ENCODE measurements at regions not wholly inside any gene's neighbourhood (a gene's known extent, or its start where the extent isn't known, plus 50 kb on each side); places are given as distances from the start of the nearest gene placed in this dataset.

DNA sequence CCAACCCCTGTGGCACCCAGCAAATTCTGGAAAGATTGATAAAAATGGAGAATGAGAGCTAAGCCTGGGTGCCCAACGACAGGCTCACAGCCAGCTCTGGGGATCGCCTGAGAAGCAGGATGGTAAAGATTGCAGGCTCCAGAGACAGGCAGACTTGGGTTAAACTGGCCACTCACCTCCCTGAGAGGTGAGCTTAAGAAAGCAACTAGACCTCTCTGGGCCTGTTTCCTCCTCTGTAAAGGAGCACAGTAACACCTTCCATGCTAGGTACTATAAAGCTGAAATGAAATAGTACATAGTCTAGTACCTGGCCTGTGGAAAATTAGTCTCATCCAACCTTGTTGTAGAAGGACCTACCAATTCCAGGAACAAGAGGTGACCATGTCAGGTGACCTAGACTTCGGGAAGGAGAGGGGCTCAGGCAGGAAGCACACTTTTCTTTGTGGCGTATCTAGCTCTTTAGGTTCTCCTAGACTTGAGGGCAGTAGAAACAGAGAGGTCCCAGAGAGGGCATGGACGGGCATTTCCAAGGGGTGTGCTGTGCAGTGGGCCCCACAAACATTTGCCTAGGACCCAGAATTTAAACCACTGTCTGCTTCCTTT lies 142.8 kb upstream of the MYLIP start:
- H3K4me1 Mint-ChIP-seq, result peaks cover 11 to 13% of the 10 kb centered on the region in 2 experiments; a peak in 3 of 4 replicates
- H3K79me2 ChIP-seq (ENCODE audit: insufficient read depth, low read length), result no peaks in the 10 kb centered on the region
- H3K27ac Mint-ChIP-seq, result no peak overlapping the region; a peak in 1 of 7 replicates
- H4K20me1 ChIP-seq (ENCODE audit: control insufficient read depth, insufficient read depth, insufficient read length), result no peaks in the 10 kb centered on the region
- TF ChIP-seq, protein P1, sequence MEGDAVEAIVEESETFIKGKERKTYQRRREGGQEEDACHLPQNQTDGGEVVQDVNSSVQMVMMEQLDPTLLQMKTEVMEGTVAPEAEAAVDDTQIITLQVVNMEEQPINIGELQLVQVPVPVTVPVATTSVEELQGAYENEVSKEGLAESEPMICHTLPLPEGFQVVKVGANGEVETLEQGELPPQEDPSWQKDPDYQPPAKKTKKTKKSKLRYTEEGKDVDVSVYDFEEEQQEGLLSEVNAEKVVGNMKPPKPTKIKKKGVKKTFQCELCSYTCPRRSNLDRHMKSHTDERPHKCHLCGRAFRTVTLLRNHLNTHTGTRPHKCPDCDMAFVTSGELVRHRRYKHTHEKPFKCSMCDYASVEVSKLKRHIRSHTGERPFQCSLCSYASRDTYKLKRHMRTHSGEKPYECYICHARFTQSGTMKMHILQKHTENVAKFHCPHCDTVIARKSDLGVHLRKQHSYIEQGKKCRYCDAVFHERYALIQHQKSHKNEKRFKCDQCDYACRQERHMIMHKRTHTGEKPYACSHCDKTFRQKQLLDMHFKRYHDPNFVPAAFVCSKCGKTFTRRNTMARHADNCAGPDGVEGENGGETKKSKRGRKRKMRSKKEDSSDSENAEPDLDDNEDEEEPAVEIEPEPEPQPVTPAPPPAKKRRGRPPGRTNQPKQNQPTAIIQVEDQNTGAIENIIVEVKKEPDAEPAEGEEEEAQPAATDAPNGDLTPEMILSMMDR (conservative IDR thresholded peaks at IDR 0.05), result no peak
- H3K4me3 Mint-ChIP-seq, result no peak overlapping the region
- no peak overlapping the region for H4K5ac ChIP-seq (ENCODE audit: insufficient read length, low read depth, low read length)
- H2BK12ac ChIP-seq (ENCODE audit: insufficient read length, low read depth, low read length), result no peak overlapping the region
- no peak overlapping the region for H2BK5ac ChIP-seq (ENCODE audit: insufficient read length, low read length)
- H3K18ac ChIP-seq (ENCODE audit: insufficient read length, low read depth, low read length), result no peak overlapping the region
- H3K9me3 ChIP-seq (ENCODE audit: control insufficient read depth, low read depth, low read length), result no peaks in the 10 kb centered on the region
- no peak overlapping the region; the same call in 1 of the 2 replicates for H2BK15ac ChIP-seq (ENCODE audit: low read depth, low read length)
- H3K4me2 ChIP-seq (ENCODE audit: insufficient read depth, insufficient read length, low read length), result no peak overlapping the region
- no peaks in the 10 kb centered on the region for H3K27me3 ChIP-seq (ENCODE audit: insufficient read depth, low read length)
- H4K8ac ChIP-seq (replicated peaks; ENCODE audit: insufficient read length, low read depth, low read length), result no peak overlapping the region
- no peak overlapping the region for H3K9ac ChIP-seq (ENCODE audit: extremely low read depth, insufficient read length, low read length)
- H3K14ac ChIP-seq (ENCODE audit: insufficient read depth, low read length), result no peak overlapping the region
- no peak overlapping the region for H3K23ac ChIP-seq (ENCODE audit: insufficient read length, low read depth, low read length)
- H3K23me2 ChIP-seq (ENCODE audit: insufficient read length, low read depth, low read length, poor library complexity, severe bottlenecking), result no peaks in the 10 kb centered on the region
- WGBS (ENCODE audit: extremely low coverage, insufficient read length, low lambda C conversion rate), result no CpG with 5 or more reads among the region's 5 CpGs
- H2BK120ac ChIP-seq (ENCODE audit: low read depth, low read length, poor library complexity, severe bottlenecking), result no peak overlapping the region
- no peaks in the 10 kb centered on the region for H3K4me1 ChIP-seq (ENCODE audit: insufficient read depth, low read length)
- no peaks in the 10 kb centered on the region for H3K79me1 ChIP-seq (ENCODE audit: insufficient read depth, low read depth, low read length, poor library complexity, severe bottlenecking)
- no peaks in the 10 kb centered on the region; the same call in 1 of the 2 replicates for H3K27me3 Mint-ChIP-seq (ENCODE audit: low read depth)
- no peak overlapping the region for H2AK5ac ChIP-seq (ENCODE audit: insufficient read length, low read length)
- H2BK20ac ChIP-seq (ENCODE audit: low read depth, low read length, poor library complexity, severe bottlenecking), result no peak overlapping the region
- no peak for DNase-seq
- no peak overlapping the region for H4K91ac ChIP-seq (ENCODE audit: insufficient read length, low read depth, low read length)
- H3K27ac ChIP-seq (ENCODE audit: insufficient read length, low read depth, low read length), result no peak overlapping the region
- no peak overlapping the region for H3T11ph ChIP-seq (ENCODE audit: low read length)
- no peak overlapping the region for H2AFZ ChIP-seq (ENCODE audit: low read length)
- H3K56ac ChIP-seq (ENCODE audit: insufficient read length, low read depth, low read length), result no peak overlapping the region
- no peaks in the 10 kb centered on the region; a peak in 1 of 5 replicates for H3K9me3 Mint-ChIP-seq
- H3K4ac ChIP-seq (ENCODE audit: low read depth, low read length), result no peak overlapping the region
- no peaks in the 10 kb centered on the region; a peak in 1 of 7 replicates for H3K36me3 Mint-ChIP-seq (ENCODE audit: insufficient read depth in 1 of 3, low read depth in 3 of 3)
